GM10266 (cell line): ENCODE measurements at regions not wholly inside any gene's neighbourhood (a gene's known extent, or its start where the extent isn't known, plus 50 kb on each side); places are given as distances from the start of the nearest gene placed in this dataset.

Source experiments
- DNase-seq: peaks from one replicate; pipeline ENCODE4 v3.0.0; 2012; ENCODE audit errors: extremely low spot score
- TF ChIP-seq, protein P1 (sequence below): IDR thresholded peaks from 2 replicates; pipeline ENCODE4 v1.5.1; 2012; ENCODE audit warnings: mild to moderate bottlenecking, low read depth; ENCODE audit not compliant: control insufficient read depth, insufficient read depth; ENCODE audit errors: missing control alignments

DNA sequence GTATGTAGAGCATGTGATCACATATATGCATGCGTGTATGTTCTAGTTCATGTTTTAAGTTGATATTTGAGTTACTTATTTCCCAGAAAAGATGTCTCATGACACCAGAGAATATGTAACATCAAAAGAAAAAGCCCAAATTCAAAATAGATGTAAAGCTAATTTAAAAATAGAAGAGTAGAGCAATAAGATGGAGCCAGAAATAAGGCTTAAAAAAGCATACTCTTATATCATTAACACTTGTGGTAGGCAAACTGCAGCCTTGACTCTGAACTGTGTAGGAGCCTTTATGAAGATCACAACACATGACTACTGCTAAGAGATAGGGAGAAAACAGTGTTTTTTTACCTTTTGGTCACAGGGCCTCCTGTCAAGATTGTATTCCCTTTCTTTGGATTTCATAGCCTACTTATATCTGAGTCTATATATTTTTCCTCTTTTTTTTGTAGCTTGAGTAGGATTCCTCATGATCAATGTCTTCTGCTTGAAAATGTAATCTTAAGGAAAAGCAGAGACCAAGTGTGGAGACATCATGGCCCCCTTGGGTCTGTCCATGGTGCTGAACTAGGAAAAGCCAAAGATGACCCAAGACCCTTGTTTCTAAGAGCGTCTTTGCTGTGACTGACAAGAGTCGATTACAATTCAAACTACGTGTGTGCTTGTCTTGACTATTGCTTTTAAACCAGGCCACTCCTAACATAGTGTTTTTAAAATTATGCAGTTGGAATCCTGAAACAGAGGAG is 390.4 kb downstream of the SHISA9 start:
- TF ChIP-seq, protein P1, sequence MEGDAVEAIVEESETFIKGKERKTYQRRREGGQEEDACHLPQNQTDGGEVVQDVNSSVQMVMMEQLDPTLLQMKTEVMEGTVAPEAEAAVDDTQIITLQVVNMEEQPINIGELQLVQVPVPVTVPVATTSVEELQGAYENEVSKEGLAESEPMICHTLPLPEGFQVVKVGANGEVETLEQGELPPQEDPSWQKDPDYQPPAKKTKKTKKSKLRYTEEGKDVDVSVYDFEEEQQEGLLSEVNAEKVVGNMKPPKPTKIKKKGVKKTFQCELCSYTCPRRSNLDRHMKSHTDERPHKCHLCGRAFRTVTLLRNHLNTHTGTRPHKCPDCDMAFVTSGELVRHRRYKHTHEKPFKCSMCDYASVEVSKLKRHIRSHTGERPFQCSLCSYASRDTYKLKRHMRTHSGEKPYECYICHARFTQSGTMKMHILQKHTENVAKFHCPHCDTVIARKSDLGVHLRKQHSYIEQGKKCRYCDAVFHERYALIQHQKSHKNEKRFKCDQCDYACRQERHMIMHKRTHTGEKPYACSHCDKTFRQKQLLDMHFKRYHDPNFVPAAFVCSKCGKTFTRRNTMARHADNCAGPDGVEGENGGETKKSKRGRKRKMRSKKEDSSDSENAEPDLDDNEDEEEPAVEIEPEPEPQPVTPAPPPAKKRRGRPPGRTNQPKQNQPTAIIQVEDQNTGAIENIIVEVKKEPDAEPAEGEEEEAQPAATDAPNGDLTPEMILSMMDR, result no peak
- no peak for DNase-seq

DNA sequence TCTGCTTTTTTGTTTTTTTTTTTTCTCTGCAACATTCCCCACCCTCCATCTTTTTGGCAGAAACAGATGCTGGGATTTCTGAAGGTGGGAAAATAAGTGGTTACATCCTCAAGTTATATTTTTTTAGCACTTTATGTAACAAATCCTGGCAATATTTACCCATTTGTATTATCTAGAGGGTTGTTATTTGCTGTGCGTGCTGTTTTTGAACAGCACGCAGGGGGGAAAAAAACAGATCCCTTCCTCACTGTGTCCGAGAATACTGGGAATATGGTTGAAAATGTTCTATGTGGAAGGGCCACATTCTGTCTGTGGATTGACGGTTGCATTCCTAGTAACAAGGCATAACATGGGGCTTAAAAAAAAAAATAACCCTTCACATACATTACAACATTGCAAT is 394.8 kb downstream of the SHISA9 start:
- TF ChIP-seq, protein P1, result no peak

DNA sequence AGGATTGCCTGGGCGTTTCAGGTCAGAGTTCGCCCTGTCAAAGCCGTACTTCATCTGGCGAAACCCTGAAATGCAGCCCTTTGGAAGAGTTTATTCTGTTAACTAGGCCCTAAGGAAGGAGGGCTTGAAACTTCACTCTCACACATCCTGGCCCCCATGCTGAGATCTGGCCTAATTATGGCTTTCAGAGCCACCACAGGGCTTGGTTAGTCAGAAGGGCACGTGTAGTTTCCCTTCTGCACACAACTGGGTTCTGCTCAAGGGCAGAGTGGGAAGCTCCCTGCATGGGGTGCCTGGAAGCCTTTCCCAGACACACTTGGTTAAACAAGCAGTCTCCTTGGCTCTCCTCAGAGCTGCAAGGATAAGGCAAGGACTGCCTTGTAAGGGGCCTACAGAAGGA is 397.3 kb downstream of the SHISA9 start:
- TF ChIP-seq, protein P1, result no peak
- DNase-seq, result no peak

More for the DNA sequence above, 394.8 kb downstream of the SHISA9 start:
- no peak for DNase-seq

DNA sequence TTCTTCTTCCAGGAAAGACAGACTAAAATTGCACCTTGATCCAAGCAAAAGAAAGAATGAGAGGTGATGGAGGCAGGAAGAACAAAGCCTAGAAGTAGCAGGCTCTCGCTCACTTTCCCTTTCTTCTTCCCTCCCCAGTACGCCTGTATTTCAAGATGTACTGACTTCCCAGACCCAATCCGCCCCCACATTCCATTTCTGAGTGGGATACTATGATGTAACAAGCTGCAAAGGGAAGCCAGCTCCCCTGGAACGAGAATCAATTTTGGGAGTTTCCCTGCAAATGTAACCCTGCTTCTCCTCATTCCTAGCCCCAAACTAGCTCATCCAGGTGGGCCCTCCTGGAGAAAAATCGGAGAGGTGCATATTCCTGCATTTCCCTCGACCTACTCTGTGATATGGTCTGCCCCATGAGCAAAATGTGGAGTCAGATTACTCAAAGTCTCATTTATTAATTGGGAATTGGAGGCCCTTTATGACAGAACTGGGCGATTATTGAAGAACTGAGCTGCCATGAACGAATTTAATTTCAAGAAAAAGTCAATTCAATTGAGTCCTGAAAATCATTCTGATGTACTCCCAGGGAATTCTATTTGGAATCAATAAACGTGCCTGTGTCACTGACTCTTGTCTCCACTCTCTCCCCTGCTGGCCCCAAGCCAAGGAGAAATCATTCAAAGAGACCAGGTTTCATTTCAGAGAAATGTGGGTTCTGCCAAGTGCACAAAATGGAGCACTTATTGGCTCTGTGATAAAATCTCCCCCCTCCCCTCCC is 398.9 kb downstream of the SHISA9 start:
- TF ChIP-seq, protein P1, result no peak
- no peak for DNase-seq

DNA sequence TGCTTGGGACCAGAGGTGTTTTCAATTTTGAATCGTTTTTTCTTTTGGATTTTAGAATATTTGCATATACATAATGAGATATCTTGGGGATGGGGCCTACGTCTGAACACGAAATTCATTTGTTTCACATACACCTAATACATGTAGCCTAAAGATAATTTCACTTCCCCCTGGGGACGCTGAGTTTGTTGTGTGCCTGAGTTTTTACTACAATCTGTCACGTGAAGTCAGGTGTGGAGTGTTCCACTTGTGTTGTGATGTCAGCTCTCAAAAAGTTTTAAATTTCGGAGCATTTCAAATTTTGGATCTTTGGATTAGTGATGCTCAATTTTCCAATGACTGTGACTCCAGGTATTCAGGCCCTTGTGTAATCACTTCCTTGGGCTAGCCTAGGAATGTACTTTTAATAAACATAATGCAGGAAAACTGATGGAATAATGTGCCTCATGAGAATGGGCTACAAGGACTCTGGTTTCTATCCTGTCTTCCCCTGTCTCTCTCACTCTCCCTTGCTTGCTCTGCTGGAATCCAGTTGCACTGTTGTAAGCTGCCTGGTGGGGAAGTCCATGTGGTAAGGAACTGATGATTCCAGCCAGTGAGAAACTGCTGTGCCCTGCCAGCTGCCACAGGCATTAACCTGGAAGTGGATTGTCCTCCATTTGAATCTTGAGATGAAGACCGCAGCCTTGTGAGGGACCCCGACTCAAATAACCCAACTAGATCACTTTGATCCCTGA is 403.8 kb downstream of the SHISA9 start:
- no peak for DNase-seq
- TF ChIP-seq, protein P1, result no peak

DNA sequence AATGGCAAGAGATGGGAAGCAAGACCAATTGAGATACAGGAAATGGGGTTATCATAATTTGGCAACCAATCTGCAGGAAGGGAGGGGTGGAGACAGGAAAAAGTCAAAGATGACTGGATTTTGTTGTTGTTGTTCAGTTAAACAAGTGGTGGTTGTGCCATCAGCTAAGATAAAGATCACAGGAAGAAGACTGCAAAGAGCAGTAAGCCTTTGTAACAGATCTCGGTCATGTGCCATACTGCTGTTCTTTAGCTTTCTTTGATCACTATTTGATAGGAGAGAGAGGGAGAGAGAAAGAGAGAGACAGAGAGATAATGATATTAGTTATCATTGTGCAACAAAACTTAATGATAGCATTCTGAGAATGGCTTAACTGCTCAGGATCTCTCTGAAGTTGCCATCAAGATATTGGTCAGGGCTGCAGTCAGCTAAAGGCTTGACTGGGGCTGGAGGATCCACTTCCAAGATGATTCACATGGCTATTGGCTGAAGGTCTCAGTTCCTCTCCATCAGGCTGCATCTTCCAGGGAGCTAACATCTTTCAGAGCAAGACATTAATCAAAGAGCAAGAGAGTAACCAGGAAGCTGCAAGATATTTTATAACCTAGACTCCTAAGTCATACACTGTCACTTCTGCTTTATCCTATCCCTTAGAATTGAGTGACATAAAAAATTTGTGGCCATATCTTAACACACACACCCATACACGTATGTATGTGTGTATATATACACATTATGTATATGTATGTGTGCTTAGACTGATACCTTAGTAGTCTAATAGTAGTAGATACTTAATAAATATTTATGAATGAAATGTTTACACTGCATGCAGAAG is 405.0 kb downstream of the SHISA9 start:
- TF ChIP-seq, protein P1, result no peak
- DNase-seq, result no peak
